ENCODE measurements at regions not wholly inside any gene's neighbourhood (a gene's known extent, or its start where the extent isn't known, plus 50 kb on each side); places are given as distances from the start of the nearest gene placed in this dataset.

GRCh38 chr3:67923796-67924195 is 269.4 kb upstream of the SUCLG2 start:
- Histone ChIP-seq H3K4me1 (no peaks in the 10 kb centered on the region), H3K9me3 (peaks cover 0 to 3% of the 10 kb centered on the region in 2 donors), H3K36me3 (no peaks in the 10 kb centered on the region), H3K27me3 (no peaks in the 10 kb centered on the region), H3K27ac (no peak overlapping the region), H3K4me3 (no peak overlapping the region)
- DNase-seq (ENCODE audit: low spot score) = no peak
- TF ChIP-seq CTCF (IDR thresholded peaks at IDR 0.05) = no peak

GRCh38 chr3:67920969-67921368 is 266.6 kb upstream of the SUCLG2 start:
- Histone ChIP-seq H3K9me3 (peaks cover 0 to 3% of the 10 kb centered on the region in 2 donors), H3K4me1 (no peaks in the 10 kb centered on the region), H3K27me3 (no peaks in the 10 kb centered on the region), H3K4me3 (no peak overlapping the region), H3K36me3 (no peaks in the 10 kb centered on the region), H3K27ac (no peak overlapping the region)
- no peak for DNase-seq (ENCODE audit: low spot score)
- no peak for TF ChIP-seq CTCF (IDR thresholded peaks at IDR 0.05)

- H3K4me3 ChIP-seq = no peak overlapping the region
- H3K36me3 ChIP-seq = no peaks in the 10 kb centered on the region
- TF ChIP-seq CTCF (IDR thresholded peaks at IDR 0.05) = no peak
- no peak overlapping the region for H3K27ac ChIP-seq
- H3K27me3 ChIP-seq = no peaks in the 10 kb centered on the region
- H3K9me3 ChIP-seq = no peaks in the 10 kb centered on the region
- no peaks in the 10 kb centered on the region for H3K4me1 ChIP-seq
- no peak for DNase-seq (ENCODE audit: low spot score)
Measured at GRCh38 chr3:67920311-67920710, 265.9 kb upstream of the SUCLG2 start.

GRCh38 chr3:67916353-67916752 is 261.9 kb upstream of the SUCLG2 start:
- no peak for DNase-seq (ENCODE audit: low spot score)
- Histone ChIP-seq H3K36me3 (no peaks in the 10 kb centered on the region), H3K4me3 (no peak overlapping the region), H3K27ac (no peak overlapping the region), H3K27me3 (no peaks in the 10 kb centered on the region), H3K9me3 (no peaks in the 10 kb centered on the region), H3K4me1 (no peaks in the 10 kb centered on the region)
- TF ChIP-seq CTCF (IDR thresholded peaks at IDR 0.05) = no peak

GRCh38 chr3:67907735-67908134 is 253.3 kb upstream of the SUCLG2 start:
- no peak overlapping the region for H3K4me3 ChIP-seq
- H3K27me3 ChIP-seq = no peaks in the 10 kb centered on the region
- no peak overlapping the region for H3K27ac ChIP-seq
- no peaks in the 10 kb centered on the region for H3K36me3 ChIP-seq
- no peaks in the 10 kb centered on the region for H3K4me1 ChIP-seq
- no peaks in the 10 kb centered on the region for H3K9me3 ChIP-seq
- TF ChIP-seq CTCF (IDR thresholded peaks at IDR 0.05) = no peak
- DNase-seq (ENCODE audit: low spot score) = no peak

GRCh38 chr3:67906261-67906660 is 251.8 kb upstream of the SUCLG2 start:
- Histone ChIP-seq H3K4me1 (no peaks in the 10 kb centered on the region), H3K36me3 (no peaks in the 10 kb centered on the region), H3K4me3 (no peak overlapping the region), H3K27ac (no peak overlapping the region), H3K27me3 (no peaks in the 10 kb centered on the region), H3K9me3 (no peaks in the 10 kb centered on the region)
- no peak for DNase-seq (ENCODE audit: low spot score)
- TF ChIP-seq CTCF (IDR thresholded peaks at IDR 0.05) = no peak

All from right atrium auricular region (tissue), 2 donors.